Coronary artery (tissue), 2 donors: ENCODE measurements at regions not wholly inside any gene's neighbourhood (a gene's known extent, or its start where the extent isn't known, plus 50 kb on each side); places are given as distances from the start of the nearest gene placed in this dataset.

Source experiments
- DNase-seq: peaks from one replicate; pipeline ENCODE4 v3.0.0-alpha.2; 2017; ENCODE audit warnings: low spot score
- H3K27ac ChIP-seq, 2 donors: fragments of 200-600 bp; sonication (generic); one replicate each; pipeline ENCODE4 v1.5.1; 2016 to 2019
- H3K4me3 ChIP-seq: fragments of 200-600 bp; sonication (generic); 2 replicates; pipeline ENCODE4 v1.5.1; 2016; ENCODE audit warnings: mild to moderate bottlenecking, moderate library complexity
- CTCF ChIP-seq: fragments of 200-600 bp; sonication (generic); IDR thresholded peaks from one replicate; pipeline ENCODE4 v1.5.1; 2019; ENCODE audit warnings: antibody characterized with exemption

GRCh38 chr11:62062223-62062861 is 61.5 kb upstream of the INCENP start:
- TF ChIP-seq CTCF = no peak
- no peak for DNase-seq
- Histone ChIP-seq H3K4me3 (no peak overlapping the region), H3K27ac (no peak overlapping the region)

- no peak for DNase-seq
- TF ChIP-seq CTCF = no peak
- H3K27ac ChIP-seq = no peak overlapping the region
- H3K4me3 ChIP-seq = no peak overlapping the region
Observed at GRCh38 chr11:62061356-62062222, 62.2 kb upstream of the INCENP start.

GRCh38 chr11:62057069-62057468 is 66.7 kb upstream of the INCENP start:
- Histone ChIP-seq H3K4me3 (no peak overlapping the region), H3K27ac (no peak overlapping the region)
- no peak for DNase-seq
- no peak for TF ChIP-seq CTCF

- no peak overlapping the region for H3K4me3 ChIP-seq
- TF ChIP-seq CTCF = no peak
- H3K27ac ChIP-seq = no peak overlapping the region
- DNase-seq = no peak
Observed at GRCh38 chr11:62055970-62056369, 67.8 kb upstream of the INCENP start.

- TF ChIP-seq CTCF = no peak
- no peak for DNase-seq
- Histone ChIP-seq H3K27ac (no peak overlapping the region), H3K4me3 (no peak overlapping the region)
Observed at GRCh38 chr11:62054484-62055121, 69.2 kb upstream of the INCENP start.

GRCh38 chr11:62054081-62054480 is 69.7 kb upstream of the INCENP start:
- Histone ChIP-seq H3K27ac (no peak overlapping the region), H3K4me3 (no peak overlapping the region)
- no peak for DNase-seq
- no peak for TF ChIP-seq CTCF
